Globus pallidus (tissue), 1 donor: ENCODE measurements at regions not wholly inside any gene's neighbourhood (a gene's known extent, or its start where the extent isn't known, plus 50 kb on each side); places are given as distances from the start of the nearest gene placed in this dataset.
"Not testable (repeated sequence)": the region's sequence is repeated elsewhere in the genome, so short reads cannot be mapped to it uniquely, and the experiment has no call there.

ENCODE experiments used
- DNase-seq: peaks from one replicate; pipeline ENCODE4 v3.0.0-alpha.2; 2015; ENCODE audit warnings: low spot score

DNA sequence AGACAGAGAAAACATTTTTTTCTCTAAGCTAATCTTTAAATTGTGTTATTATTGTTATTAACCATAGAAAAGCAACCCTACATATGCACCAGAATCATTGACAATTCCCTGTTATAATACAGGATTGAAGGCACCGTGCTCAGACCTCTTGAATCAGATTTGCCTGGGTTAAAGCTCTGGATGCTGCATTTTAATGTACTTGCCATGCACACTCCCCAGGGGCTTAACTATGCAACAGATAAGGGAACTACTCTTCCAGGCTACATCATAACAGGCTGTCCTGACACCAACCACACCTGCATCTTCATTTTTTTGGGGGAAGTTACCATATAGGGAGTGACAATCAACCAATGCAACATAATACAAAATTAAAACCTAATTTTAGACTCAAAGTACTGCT lies 1187.6 kb upstream of the CDH8 start:
- no peak for DNase-seq

DNA sequence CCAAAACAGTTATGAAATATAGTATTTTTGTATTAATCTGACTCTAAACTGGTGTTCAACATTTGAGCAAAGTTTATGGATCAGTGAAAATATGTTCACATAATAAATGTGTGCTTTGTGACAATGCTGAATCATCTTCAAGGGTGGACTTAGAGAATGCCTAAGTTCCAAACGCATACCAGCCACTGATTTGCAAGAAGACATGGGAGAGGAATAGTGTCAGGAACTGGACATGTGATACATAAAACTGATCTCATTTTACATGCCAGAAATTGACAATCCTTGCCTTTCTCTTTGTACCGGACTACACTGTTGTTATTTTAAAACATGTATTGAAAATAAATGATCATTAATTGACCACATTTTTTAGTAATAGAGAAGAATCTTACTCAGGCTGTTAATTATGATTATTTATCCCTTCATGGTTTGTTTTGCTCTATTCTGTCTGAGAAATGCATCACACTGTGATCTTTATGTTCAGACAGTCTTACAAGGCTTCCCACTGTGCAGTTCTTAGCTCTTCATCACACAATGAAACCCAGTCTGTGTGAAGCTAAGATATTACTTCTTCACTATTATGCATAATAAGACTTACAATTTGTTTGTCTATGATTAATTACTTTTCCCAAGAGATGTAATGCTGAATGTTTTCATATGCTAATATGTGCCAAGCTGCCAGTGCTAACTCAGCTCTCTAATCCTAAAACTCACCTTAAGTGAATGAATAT lies 1180.6 kb upstream of the CDH8 start:
- DNase-seq: peak; percentile 3

DNA sequence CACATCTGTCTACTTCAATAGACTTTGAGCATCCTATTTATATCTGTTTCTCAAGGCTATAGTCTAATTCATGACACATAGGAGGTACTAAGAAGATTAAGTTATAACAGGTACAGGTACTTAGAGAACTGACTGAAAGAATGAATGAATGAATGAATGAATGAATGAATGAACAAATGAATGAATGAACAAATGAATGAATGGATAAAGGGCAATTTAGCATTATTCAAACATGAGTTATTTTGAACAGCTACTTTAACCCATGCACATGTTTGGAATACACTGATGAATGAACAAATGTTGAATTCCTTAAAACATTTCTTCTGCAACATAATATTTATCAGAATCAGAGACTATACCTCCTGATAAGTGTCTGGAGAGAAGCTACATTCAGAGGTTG lies 1165.6 kb upstream of the CDH8 start:
- no peak for DNase-seq

DNA sequence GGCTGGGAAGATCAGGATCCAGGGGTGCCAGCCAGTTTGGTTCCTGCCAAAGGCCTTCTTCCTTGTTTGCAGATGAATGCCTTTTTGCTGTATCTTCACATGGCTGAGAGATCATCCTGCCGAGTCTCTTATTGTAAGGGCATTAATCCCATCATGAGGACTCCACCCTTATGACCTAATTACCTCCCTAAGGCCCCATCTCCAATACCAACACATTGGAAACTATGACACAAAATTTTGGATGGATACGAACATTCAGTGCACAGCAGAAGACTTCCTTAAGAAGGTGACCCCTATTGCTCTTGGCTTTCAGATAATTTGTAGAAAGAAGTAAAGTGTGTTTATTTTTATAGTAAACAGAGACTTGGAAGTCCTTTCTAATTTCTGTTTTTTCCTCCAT lies 1164.7 kb upstream of the CDH8 start:
- no peak for DNase-seq

DNA sequence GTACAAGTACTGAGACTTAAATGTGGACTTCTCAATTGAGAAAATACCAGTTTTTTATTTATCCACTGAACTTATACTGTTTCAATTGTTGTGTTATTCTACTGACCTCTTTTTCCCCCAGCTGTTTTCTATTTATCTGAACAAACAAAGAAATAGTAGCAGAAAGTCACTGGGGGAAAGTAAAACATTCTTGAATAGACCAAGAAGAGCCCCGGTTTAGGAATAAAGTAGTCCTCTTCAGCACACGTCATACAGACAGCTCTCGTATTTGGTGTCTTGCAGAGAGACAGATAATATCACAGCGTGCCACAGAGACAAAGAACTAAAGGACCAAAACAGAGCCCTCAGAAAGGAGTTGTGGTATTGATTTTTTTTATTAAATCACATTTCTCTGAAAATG lies 1159.1 kb upstream of the CDH8 start:
- no peak for DNase-seq

DNA sequence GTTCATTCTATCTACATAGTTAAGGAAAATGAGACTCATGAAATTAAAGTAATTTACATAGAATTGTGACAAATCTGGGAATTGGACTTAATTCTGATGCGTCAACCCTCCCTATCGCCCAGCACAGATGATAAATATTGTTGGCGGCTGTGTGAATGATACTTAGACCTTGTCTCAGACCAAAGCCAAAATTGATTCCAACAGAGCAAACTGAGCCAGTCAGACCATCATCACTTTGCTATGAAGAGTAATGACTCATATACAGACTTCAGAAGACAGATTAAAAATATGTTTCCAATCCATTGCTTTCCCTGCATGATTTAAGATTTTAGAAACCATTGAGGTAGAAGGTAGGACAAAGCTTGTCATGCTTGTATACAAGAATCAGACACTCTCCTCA lies 1156.7 kb upstream of the CDH8 start:
- no peak for DNase-seq

DNA sequence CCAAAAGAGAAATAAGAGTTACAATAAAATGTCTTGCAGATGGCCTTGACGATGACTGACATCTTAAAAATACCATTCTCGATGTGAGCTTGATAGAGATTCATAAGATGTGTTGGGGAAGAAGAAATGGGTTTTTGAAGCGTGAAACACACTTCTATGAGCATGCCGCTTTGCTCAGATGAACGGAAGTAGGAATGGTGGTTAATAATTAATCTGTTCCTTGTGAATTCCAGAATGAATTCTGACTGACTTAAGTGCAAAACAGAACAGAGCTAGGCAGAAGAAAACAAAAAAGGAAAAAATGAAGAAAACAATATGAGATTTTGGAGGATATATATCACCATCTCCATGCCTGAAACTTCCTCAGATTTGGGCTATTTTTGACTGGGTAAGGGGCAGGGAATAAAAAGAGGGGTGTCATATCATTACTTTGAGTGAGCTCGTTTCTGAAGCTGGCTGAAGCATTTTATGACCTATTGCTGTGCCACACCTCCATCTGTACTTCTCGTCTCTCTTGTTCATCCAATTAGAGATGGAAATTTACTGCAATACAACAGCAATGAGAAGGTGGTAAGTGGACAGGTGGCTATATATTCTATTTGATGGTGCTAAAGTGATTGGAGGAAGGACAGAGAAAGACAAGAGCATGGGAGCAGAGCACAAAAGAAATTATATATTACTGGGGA lies 1152.0 kb upstream of the CDH8 start:
- no peak for DNase-seq

DNA sequence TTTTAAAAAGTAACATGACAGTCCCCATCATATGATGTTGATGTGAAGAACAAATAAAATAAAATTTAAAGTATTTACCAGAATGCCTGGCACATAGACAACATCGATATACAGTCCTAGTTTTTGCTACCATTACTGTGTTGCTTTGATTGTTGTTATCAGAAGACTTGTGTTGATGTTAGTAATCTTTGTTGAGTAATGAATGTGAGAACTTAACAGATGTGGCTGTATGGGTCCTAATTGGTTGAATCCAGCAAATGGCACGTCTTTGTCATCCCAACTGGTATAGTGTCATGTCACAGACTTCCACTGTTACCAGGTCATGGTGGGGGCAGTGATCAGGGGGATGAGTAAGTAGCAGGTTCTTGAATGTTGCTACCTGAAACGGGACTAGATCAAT lies 1151.4 kb upstream of the CDH8 start:
- DNase-seq: no peak

DNA sequence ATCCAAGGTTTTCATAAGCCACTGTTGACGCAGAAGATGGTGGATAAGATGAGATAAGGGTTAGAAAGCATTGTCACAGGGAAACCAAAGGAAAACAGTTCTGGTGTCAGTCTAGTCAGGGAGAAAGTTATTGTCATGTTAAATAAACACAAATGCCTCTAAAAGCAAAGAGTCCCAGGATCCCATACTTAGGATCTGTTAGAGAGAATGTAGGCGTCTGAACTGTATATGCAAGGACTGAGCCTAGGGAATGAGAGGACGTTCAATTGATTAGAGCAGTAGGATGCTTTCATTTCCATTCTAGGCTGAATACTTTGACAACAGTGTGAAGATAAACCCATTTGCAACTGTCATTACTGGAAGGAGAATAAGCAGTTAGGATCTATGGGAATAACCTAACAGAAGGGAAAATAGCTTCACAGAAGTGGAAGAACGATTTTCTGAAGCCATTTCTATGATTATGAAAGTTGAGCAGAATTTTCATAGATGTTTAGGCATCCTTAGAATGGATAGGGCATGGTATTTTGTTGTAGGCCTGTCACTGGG lies 1149.1 kb upstream of the CDH8 start:
- DNase-seq: no peak

DNA sequence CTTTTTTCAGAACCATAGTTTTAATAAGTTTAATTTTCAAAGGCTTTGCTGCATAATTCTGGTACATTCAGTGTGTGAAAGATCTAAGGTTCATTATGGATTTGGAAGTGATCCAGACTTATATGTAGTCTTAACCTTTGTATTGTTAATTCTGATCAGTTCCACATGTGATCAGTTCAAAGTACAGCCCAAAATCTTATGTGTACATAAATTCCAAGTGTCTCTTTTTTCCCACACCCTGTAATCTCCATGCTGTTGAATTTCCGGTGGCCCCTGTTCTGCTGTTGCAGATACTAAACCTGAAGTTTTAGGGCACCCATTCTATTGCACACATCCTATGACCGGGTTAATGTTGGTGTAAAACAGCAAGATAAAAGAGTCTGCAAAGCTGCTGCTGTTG lies 1147.5 kb upstream of the CDH8 start:
- no peak for DNase-seq

DNA sequence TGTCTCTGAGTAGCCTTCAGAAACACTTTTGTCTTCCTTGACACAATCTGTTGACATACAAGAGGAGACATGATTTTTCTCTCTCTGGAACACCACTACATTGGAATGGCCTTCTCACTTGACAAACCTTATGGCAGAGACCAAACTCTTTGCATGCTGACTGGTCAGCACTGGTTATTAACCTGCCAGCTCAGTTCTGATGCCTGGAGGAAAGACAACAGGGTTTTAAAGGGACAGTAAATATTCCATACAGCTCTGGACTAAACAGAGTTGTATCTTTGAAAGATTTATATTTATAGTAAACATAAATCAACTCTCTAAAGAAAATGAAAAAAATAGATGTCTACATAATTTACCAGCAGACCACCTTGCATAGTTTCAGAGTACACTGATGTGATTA lies 1139.1 kb upstream of the CDH8 start:
- no peak for DNase-seq

DNA sequence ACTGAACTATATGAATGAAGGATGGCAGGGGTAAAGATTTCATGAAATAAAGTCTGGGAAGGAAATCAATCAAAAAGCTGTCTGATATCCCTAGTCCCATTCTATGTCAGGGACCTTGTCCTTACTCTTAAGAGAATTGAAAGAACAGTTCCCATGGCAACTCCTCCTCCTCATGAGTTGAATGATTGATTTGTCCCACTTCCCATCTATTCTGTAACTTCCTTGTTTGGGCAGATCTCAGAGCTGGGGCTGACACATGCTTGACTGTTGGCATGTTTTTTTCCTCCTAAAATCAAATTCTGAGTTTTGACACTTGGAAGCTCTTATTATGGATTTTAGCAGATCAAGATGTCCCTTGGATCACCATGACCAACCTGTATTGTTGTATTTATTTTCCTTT lies 1138.6 kb upstream of the CDH8 start:
- no peak for DNase-seq

DNA sequence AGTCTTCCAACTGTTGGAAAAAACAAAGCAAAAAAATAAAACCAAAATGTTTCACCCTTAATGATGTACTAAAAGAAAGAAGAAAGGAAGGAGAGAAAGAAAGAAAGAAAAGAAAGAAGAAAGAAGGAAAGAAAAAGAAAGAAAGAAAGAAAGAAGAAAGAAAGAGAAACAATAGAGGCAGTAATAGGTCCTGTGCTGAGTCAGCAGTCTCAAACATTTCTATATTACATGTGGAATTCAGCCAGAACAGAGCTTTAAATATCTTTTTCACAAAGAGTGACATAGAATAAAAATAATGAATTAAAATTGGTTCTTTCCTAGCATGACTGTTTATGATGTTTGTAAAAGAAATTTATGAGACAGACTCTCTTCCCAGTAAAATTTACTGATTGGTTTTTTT lies 1135.3 kb upstream of the CDH8 start:
- DNase-seq: no peak

DNA sequence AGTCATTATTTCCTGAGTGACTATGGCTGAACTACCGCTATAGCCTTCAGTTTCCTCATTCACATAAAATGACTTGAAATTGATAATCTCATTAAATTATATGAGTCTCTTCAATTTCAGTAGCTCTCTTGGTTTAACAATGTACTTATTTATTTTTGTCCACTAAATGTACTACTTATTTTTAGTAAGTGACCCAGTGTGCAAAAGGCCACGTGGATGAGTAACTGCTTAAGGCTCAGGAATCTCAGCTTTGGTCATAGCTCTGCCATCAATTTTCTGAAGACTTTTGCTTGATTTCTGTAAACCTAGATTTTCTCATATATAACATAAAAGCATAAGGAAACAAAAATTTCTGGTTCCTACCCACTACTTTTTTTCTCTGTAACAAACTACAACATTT lies 1132.9 kb upstream of the CDH8 start:
- DNase-seq: no peak

DNA sequence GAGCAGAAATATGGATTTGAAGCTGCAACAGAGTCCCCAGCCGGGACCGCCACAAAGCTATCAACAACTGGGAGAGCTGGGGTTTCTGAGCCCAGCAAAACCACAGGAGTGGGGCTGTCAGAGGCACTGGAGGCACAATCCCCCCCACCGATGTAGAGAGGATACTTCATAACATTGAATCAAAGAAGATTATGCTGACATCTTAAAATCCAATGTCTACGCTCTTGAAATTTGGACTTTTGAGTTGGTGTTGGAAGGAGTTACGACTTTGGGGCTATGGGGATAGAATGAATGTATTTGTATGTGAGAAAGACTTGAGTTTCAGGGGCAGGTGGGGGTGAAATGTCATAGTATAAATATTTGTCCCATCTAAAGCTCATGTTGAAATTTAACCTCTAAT lies 1121.6 kb upstream of the CDH8 start:
- no peak for DNase-seq

DNA sequence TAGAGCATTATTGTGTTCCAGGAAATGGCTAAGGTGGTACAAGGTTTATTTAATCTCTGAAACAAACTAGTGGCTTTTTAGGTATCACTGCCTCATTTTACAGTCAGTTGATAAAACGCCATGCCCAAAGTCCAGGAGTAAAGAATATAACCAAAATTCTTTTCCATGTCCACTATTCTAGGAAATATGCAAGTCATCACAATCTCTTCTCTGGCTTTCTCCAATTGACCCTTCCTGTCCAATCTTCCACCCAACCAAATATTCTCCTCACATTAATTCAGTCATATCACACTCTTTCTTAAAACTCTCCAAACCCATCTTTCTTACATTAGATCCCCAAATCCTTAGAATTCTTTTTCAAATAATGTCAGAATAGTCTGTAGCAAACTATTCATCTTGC lies 1110.0 kb upstream of the CDH8 start:
- DNase-seq: no peak

DNA sequence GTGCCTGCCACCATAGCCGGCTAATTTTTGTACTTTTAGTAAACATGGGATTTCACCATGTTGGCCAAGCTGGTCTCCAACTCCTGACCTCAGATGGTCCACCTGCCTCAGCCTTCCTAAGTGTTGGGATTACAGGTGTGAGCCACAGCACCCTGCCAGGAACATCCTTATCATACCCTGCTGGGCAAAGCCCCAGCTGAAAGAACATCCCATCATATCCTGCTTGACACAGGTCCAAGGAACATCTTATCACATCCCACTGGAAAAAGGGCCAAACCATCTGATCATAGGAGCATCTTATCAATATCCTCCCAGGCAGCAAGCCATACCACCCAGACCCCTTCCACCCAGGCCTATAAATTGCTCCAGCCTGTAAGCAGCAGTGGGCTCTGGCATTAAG lies 1109.2 kb upstream of the CDH8 start:
- DNase-seq: no peak

DNA sequence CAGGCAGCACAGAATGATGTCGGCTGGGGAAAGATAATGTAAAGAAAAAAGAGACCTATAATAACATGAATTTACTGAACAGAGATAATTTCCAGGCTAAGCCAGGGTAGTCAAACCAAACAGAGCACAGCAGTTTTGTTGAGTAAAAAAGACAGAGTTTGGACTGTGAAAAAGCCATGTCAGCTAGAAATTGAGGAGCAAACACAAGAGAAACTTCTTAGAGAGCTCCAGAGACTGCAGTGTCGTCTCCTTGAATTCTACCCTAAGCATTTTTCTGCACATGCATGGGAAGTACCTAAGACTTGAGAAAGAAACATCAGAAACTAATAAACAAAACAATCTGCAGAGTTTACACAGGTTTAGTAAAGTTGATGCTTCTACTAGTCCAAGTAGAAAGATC lies 1098.8 kb upstream of the CDH8 start:
- DNase-seq: no peak

DNA sequence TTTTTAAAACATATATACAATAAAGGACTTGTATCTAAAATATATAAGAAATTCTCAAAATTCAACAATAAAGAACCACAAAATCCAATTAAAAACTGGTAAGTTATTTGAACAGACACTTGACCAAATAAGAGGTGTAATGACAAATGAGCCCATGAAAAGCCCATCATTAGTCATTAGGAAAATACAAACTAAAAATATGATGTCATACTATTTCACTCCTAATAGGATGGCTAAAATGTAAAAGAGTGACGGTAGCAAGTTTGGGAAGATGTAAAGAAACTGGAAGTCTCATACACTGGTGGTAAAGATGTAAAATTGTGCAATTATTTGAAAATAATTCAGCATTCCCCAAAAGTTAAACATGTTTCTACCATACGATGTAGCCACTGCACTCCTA lies 1095.3 kb upstream of the CDH8 start:
- DNase-seq: no peak

DNA sequence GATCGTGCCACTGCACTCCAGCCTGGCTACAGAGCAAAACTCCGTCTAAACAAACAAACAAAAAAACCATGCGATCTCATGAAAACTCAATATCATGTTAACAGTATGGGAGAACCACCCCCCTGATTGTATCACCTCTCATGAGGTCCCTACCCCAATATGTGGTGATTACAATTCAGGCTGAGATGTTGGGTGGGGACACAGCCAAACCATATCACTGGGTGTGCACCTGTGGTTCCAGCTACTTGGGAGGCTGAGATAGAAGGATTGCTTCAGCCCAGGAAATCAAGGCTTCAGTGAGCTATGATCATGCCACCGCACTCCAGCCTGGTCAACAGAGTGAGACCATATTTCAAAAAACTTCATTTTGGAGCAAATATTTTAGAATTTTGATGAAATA lies 1094.7 kb upstream of the CDH8 start:
- DNase-seq: no peak

DNA sequence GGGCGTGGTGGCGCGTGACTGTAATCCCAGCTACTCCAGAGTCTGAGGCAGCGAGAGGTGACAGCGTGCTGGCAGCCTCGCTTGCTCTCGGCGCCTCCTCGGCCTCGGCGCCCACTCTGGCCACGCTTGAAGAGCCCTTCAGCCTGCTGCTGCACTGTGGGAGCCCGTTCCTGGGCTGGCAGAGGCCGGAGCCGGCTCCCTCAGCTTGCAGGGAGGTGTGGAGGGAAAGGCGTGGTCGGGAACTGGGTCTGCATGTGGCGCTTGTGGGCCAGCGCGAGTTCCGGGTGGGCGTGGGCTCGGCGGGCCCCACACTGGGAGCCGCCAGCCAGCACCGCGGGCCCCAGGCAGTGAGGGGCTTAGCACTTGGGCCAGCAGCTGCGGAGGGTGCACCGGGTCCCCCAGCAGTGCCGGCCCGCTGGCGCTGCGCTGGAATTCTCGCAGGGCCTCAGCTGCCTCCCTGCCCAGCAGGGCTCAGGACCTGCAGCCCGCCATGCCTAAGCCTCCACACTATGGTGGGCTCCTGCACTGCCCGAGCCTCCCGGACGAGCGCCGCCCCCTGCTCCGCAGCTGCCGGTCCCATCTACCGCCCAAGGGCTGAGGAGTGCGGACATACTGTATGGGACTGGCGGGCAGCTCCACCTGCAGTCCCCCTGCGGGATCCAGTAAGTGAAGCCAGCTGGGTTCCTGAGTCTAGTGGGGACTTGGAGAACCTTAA lies 1093.3 kb upstream of the CDH8 start:
- no peak for DNase-seq

DNA sequence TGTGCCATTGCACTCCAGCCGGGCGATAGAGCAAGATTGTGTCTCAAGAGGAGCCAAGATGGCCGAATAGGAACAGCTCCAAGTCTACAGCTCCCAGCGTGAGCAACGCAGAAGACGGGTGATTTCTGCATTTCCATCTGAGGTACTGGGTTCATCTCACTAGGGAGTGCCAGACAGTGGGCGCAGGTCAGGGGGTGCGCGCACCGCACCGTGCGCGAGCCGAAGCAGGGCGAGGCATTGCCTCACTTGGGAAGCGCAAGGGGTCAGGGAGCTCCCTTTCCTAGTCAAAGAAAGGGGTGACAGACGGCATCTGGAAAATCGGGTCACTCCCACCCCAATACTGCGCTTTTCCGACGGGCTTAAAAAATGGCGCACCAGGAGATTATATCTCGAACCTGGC lies 1083.7 kb upstream of the CDH8 start:
- not testable (repeated sequence) for DNase-seq

DNA sequence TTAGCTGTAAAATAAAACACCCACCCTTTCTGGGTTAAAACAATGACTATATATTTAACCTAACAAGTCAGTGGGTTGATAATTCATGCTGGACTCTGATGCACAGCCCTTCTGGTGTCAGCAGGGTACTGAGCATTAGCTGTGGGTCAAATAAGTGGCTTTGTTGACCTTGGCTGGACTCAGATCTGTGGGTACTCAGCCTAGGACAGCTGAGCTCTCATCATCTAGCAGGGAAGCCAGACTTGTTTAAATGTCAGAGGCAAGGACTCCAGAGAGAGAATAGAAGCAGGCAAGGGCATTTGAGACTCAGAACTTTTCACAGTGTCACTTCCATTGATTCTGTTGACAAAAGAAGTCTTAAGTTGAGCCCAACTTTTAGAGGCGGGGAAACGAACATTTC lies 1063.8 kb upstream of the CDH8 start:
- DNase-seq: no peak
